ENCODE measurements at regions not wholly inside any gene's neighbourhood (a gene's known extent, or its start where the extent isn't known, plus 50 kb on each side); places are given as distances from the start of the nearest gene placed in this dataset.
A peak's percentile ranks its signal among the peaks of the same experiment; 100 is the strongest.

DNA sequence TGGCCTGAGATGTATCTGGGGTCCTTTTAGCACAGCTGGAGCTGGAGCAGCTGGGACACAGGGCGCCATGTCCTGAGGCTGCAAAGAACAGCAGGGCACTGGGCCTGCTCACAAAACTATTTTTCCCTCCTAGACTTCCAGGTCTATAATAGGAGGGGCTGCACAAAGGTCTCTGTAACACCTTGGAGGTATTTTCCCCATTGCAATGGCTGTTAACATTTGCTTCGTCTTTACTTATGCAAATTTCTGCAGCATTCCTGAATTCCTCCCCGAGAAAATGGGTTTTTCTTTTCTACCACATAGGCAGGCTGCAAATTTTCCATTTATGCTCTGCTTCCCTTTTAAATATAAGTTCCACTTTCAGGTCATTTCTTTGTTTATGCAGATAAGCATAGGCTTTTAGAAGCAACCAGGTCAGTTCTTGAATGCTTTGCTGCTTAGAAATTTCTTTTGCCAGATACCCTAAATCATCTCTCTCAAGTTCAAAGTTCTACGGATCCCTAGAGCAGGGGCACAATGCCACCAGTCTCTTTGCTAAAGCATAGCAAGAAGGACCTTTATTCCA, 130.8 kb downstream of the PCSK1 start:
- H3K9me1 ChIP-seq (replicated peaks; ENCODE audit: control insufficient read depth, extremely low read depth, insufficient read depth, low read length): no peaks in the 10 kb centered on the region
- no TSS peak for BruUV-seq (replicated peaks)
- H3K79me2 ChIP-seq (ENCODE audit: control insufficient read depth, insufficient read depth, low read length): no peaks in the 10 kb centered on the region
- FAIRE-seq: no peak
- H3K4me2 ChIP-seq (ENCODE audit: insufficient read depth, low read length): no peak overlapping the region
- no peaks in the 10 kb centered on the region for H3K9me3 ChIP-seq (replicated peaks; ENCODE audit: control insufficient read depth, insufficient read depth, low read length)
- no peak overlapping the region for H2AFZ ChIP-seq (ENCODE audit: low read depth, low read length)
- H4K20me1 ChIP-seq (replicated peaks; ENCODE audit: control insufficient read depth, extremely low read depth, insufficient read depth, low read length): no peaks in the 10 kb centered on the region
- CTCF ChIA-PET: no interaction called here
- H3K4me3 ChIP-seq (replicated peaks in 1 of 3; ENCODE audit: insufficient read depth in 1 of 3, low read depth in 1 of 3, low read length in 3 of 3): no peak overlapping the region
- dilution Hi-C loops (cut with MboI; ENCODE audit: extremely low pct_ligation_motif_present, low sequenced_read_pairs) (no loop called here), intact Hi-C loops (cut with micrococcal nuclease) (no loop called here)
- H3K4me1 ChIP-seq (ENCODE audit: control insufficient read depth, extremely low read depth, insufficient read depth, low read length): no peaks in the 10 kb centered on the region
- no peak for DNase-seq (ENCODE audit: low read depth, low spot score)
- TF ChIP-seq, protein P1, sequence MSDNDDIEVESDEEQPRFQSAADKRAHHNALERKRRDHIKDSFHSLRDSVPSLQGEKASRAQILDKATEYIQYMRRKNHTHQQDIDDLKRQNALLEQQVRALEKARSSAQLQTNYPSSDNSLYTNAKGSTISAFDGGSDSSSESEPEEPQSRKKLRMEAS (IDR thresholded peaks at IDR 0.05; ENCODE audit: insufficient read depth, insufficient read length): no peak
- TF ChIP-seq GATA2 (IDR thresholded peaks at IDR 0.05; ENCODE audit: insufficient read depth, insufficient read length, low read depth, low read length): no peak
- no peaks in the 10 kb centered on the region for H3K27me3 ChIP-seq (ENCODE audit: control insufficient read depth in 2 of 2, insufficient read depth in 2 of 2, low read length in 2 of 2)
- no peaks in the 10 kb centered on the region for H3K36me3 ChIP-seq (ENCODE audit: control insufficient read depth in 2 of 2, extremely low read depth in 1 of 2, insufficient read depth in 2 of 2, low read length in 2 of 2)
- H3K27ac ChIP-seq (ENCODE audit: insufficient read depth, low read depth, low read length): no peak overlapping the region
- POLR2A ChIA-PET: no interaction called here
- H3K9ac ChIP-seq (replicated peaks; ENCODE audit: extremely low read depth, insufficient read depth, low read length): no peak overlapping the region

GRCh38 chr5:96300976-96301375, 132.1 kb downstream of the PCSK1 start:
- BruUV-seq (replicated peaks): no TSS peak
- H3K27ac ChIP-seq (ENCODE audit: insufficient read depth, low read depth, low read length): no peak overlapping the region
- no peak overlapping the region for H3K4me2 ChIP-seq (ENCODE audit: insufficient read depth, low read length)
- intact Hi-C loops (cut with micrococcal nuclease) (no loop called here), dilution Hi-C loops (cut with MboI; ENCODE audit: extremely low pct_ligation_motif_present, low sequenced_read_pairs) (no loop called here)
- TF ChIP-seq FOS (IDR thresholded peaks at IDR 0.05; ENCODE audit: borderline replicate concordance, insufficient read depth, low read length): peak; percentile 31
- no peak for TF ChIP-seq GATA2 (IDR thresholded peaks at IDR 0.05; ENCODE audit: insufficient read depth, insufficient read length, low read depth, low read length)
- no peak overlapping the region for H3K9ac ChIP-seq (replicated peaks; ENCODE audit: extremely low read depth, insufficient read depth, low read length)
- no peaks in the 10 kb centered on the region for H3K9me1 ChIP-seq (replicated peaks; ENCODE audit: control insufficient read depth, extremely low read depth, insufficient read depth, low read length)
- H2AFZ ChIP-seq (ENCODE audit: low read depth, low read length): no peak overlapping the region
- no peaks in the 10 kb centered on the region for H3K4me1 ChIP-seq (ENCODE audit: control insufficient read depth, extremely low read depth, insufficient read depth, low read length)
- POLR2A ChIA-PET: no interaction called here
- H3K4me3 ChIP-seq (replicated peaks in 1 of 3; ENCODE audit: insufficient read depth in 1 of 3, low read depth in 1 of 3, low read length in 3 of 3): no peak overlapping the region
- DNase-seq (ENCODE audit: low read depth, low spot score) (peak; percentile 13), FAIRE-seq (no peak)
- CTCF ChIA-PET: no interaction called here
- no peaks in the 10 kb centered on the region for H3K27me3 ChIP-seq (ENCODE audit: control insufficient read depth in 2 of 2, insufficient read depth in 2 of 2, low read length in 2 of 2)
- H3K36me3 ChIP-seq (ENCODE audit: control insufficient read depth in 2 of 2, extremely low read depth in 1 of 2, insufficient read depth in 2 of 2, low read length in 2 of 2): no peaks in the 10 kb centered on the region
- H4K20me1 ChIP-seq (replicated peaks; ENCODE audit: control insufficient read depth, extremely low read depth, insufficient read depth, low read length): no peaks in the 10 kb centered on the region
- H3K79me2 ChIP-seq (ENCODE audit: control insufficient read depth, insufficient read depth, low read length): no peaks in the 10 kb centered on the region
- no peaks in the 10 kb centered on the region for H3K9me3 ChIP-seq (replicated peaks; ENCODE audit: control insufficient read depth, insufficient read depth, low read length)
